IMR-90 (cell line): ENCODE measurements at regions not wholly inside any gene's neighbourhood (a gene's known extent, or its start where the extent isn't known, plus 50 kb on each side); places are given as distances from the start of the nearest gene placed in this dataset.
"Not testable (repeated sequence)": the region's sequence is repeated elsewhere in the genome, so short reads cannot be mapped to it uniquely, and the experiment has no call there.

Experiments used
- ATAC-seq: fragments of 200-7000 bp; cut with Tn5 transposase; 2 replicates; pipeline ENCODE4 v1.9.1; 2020; ENCODE audit warnings: low read depth, mild to moderate bottlenecking, moderate library complexity
- BruUV-seq: library from RNA; stranded (reverse); fragments of 400-500 nt; replicated peaks from 2 replicates; lab custom pipeline; 2021; lab: Mats Ljungman, UMichigan
- CTCF ChIA-PET: fragments of 300-600 bp; formaldehyde crosslinking; extraction: SDS; loops from one replicate; lab custom pipeline; 2021; ENCODE audit warnings: antibody characterized with exemption; lab: Yijun Ruan, JAX
- POLR2A ChIA-PET: fragments of 300-600 bp; sonication (Branson Sonifier 250); formaldehyde crosslinking; loops from one replicate; lab custom pipeline; 2022; ENCODE audit warnings: antibody characterized with exemption; ENCODE audit not compliant: unreplicated experiment; lab: Charles Lee
- DNase-seq: peaks from one replicate; pipeline ENCODE4 v3.0.0; 2013
- H2AFZ ChIP-seq: replicated peaks from 2 replicates; pipeline ENCODE3; 2013; ENCODE audit warnings: low read length, mild to moderate bottlenecking; ENCODE audit not compliant: poor library complexity
- H2AK5ac ChIP-seq: 2 replicates; pipeline ENCODE4 v1.6.1; 2013; ENCODE audit warnings: low read depth, low read length, inconsistent platforms
- H2AK9ac ChIP-seq: replicated peaks from 2 replicates; pipeline ENCODE3; 2013; ENCODE audit warnings: mild to moderate bottlenecking, low read depth, low read length, moderate library complexity; ENCODE audit not compliant: poor library complexity
- H2BK120ac ChIP-seq: 2 replicates; pipeline ENCODE4 v1.6.1; 2013; ENCODE audit warnings: low read depth, low read length, inconsistent platforms
- H2BK15ac ChIP-seq: 3 replicates; pipeline ENCODE4 v1.6.1; 2013; ENCODE audit warnings: low read depth, low read length, inconsistent platforms
- H2BK20ac ChIP-seq: 2 replicates; pipeline ENCODE4 v1.6.1; 2013; ENCODE audit warnings: low read depth, mild to moderate bottlenecking, inconsistent platforms, low read length, moderate library complexity
- H2BK5ac ChIP-seq: 2 replicates; pipeline ENCODE4 v1.6.1; 2013; ENCODE audit warnings: mild to moderate bottlenecking, low read depth, low read length, inconsistent platforms; ENCODE audit not compliant: poor library complexity, severe bottlenecking
- H3K14ac ChIP-seq: replicated peaks from 2 replicates; pipeline ENCODE4 v1.6.1; 2013; ENCODE audit warnings: low read depth, low read length, inconsistent platforms
- H3K18ac ChIP-seq: 2 replicates; pipeline ENCODE4 v1.6.1; 2013; ENCODE audit warnings: low read depth, low read length, control low read depth
- H3K23ac ChIP-seq: 2 replicates; pipeline ENCODE4 v1.6.1; 2013; ENCODE audit warnings: low read depth, low read length, inconsistent platforms
- H3K27ac ChIP-seq: 2 replicates; pipeline ENCODE4 v1.5.1; 2013; ENCODE audit warnings: mild to moderate bottlenecking, control low read depth, low read length; ENCODE audit not compliant: insufficient read depth
- H3K27me3 ChIP-seq: 2 replicates; pipeline ENCODE4 v1.6.1; 2013; ENCODE audit warnings: low read length; ENCODE audit not compliant: control insufficient read depth, insufficient read depth
- H3K36me3 ChIP-seq: 2 replicates; pipeline ENCODE4 v1.6.1; 2013; ENCODE audit warnings: low read length, mixed read lengths; ENCODE audit not compliant: control insufficient read depth, insufficient read depth
- H3K4ac ChIP-seq: 2 replicates; pipeline ENCODE4 v1.6.1; 2013; ENCODE audit warnings: low read depth, low read length, inconsistent platforms
- H3K4me1 ChIP-seq: 2 replicates; pipeline ENCODE4 v1.6.1; 2013; ENCODE audit warnings: low read length, mixed read lengths; ENCODE audit not compliant: control insufficient read depth, insufficient read depth
- H3K4me2 ChIP-seq: 2 replicates; pipeline ENCODE4 v1.6.1; 2013; ENCODE audit warnings: low read depth, mild to moderate bottlenecking, control low read depth, low read length, moderate library complexity
- H3K4me3 ChIP-seq: 2 replicates; pipeline ENCODE4 v1.5.1; 2013; ENCODE audit warnings: low read depth, mild to moderate bottlenecking, control low read depth, low read length, moderate library complexity; ENCODE audit not compliant: insufficient read depth
- H3K56ac ChIP-seq: 2 replicates; pipeline ENCODE4 v1.6.1; 2013; ENCODE audit warnings: low read length, inconsistent platforms; ENCODE audit not compliant: insufficient read depth; ENCODE audit errors: extremely low read depth
- H3K79me1 ChIP-seq, 2 experiments: 2 replicates each; pipeline ENCODE4 v1.6.1; 2013; ENCODE audit warnings: low read length in 2 of 2, inconsistent platforms in 1 of 2, low read depth in 1 of 2
- H3K9ac ChIP-seq: 2 replicates; pipeline ENCODE4 v1.6.1; 2013; ENCODE audit warnings: low read depth, low read length, control low read depth
- H3K9me1 ChIP-seq: 2 replicates; pipeline ENCODE4 v1.6.1; 2013; ENCODE audit warnings: low read length, inconsistent platforms; ENCODE audit not compliant: insufficient read depth
- H3K9me3 ChIP-seq: 2 replicates; pipeline ENCODE4 v1.6.1; 2013; ENCODE audit warnings: low read length; ENCODE audit not compliant: control insufficient read depth, insufficient read depth
- H4K20me1 ChIP-seq: 2 replicates; pipeline ENCODE4 v1.6.1; 2013; ENCODE audit warnings: low read length, inconsistent platforms; ENCODE audit not compliant: insufficient read depth
- H4K5ac ChIP-seq: 2 replicates; pipeline ENCODE4 v1.6.1; 2013; ENCODE audit warnings: mild to moderate bottlenecking, low read depth, low read length, control low read depth
- H4K8ac ChIP-seq, 2 experiments: 2 replicates each; pipeline ENCODE4 v1.6.1; 2013; ENCODE audit warnings: low read depth in 2 of 2, low read length in 2 of 2, control low read depth in 1 of 2, inconsistent platforms in 1 of 2
- H4K91ac ChIP-seq: 2 replicates; pipeline ENCODE4 v1.6.1; 2013; ENCODE audit warnings: low read depth, low read length, inconsistent platforms; ENCODE audit not compliant: insufficient read depth
- CEBPB ChIP-seq: IDR thresholded peaks from 2 replicates; pipeline ENCODE4 v1.6.1; 2012; ENCODE audit warnings: low read depth, low read length, improper control_type of control experiment
- CHD1 ChIP-seq: IDR thresholded peaks from 2 replicates; pipeline ENCODE4 v1.6.1; 2012; ENCODE audit warnings: low read depth, low read length, improper control_type of control experiment
- MAFK ChIP-seq: IDR thresholded peaks from 2 replicates; pipeline ENCODE4 v1.6.1; 2012; ENCODE audit warnings: low read depth, low read length, improper control_type of control experiment
- POLR2A ChIP-seq: IDR thresholded peaks from 2 replicates; pipeline ENCODE4 v1.6.1; 2012; ENCODE audit warnings: mild to moderate bottlenecking, low read depth, low read length
- WGBS, 2 experiments: methylation state at CpG; one replicate each; pipeline versions ENCODE4 v1.1.5 to v1.1.7; 2013; ENCODE audit warnings: missing lambda C conversion rate in 2 of 2; ENCODE audit not compliant: insufficient read length in 1 of 2; ENCODE audit errors: extremely low coverage in 2 of 2; 5-methylcytosine and 5-hydroxymethylcytosine counted together
- dilution Hi-C: fragments of 300-500 bp; cut with HindIII; formaldehyde crosslinking; loops from one replicate; pipeline ENCODE4 v1.14.3; 2018; ENCODE audit warnings: low sequenced_read_pairs; ENCODE audit not compliant: unreplicated experiment
- in situ Hi-C: fragments of 300-500 bp; cut with MboI; formaldehyde crosslinking; loops from 3 replicates; pipeline ENCODE4 v1.14.3; 2019; ENCODE audit warnings: low sequenced_read_pairs, inconsistent platforms, mixed read lengths
- intact Hi-C: fragments of 100-400 bp; cut with micrococcal nuclease; formaldehyde crosslinking; loops from 2 replicates; pipeline ENCODE4 v1.10.0; 2022
- TF ChIP-seq, protein P1 (sequence below): fragments of 150-350 bp; IDR thresholded peaks from 2 replicates; pipeline ENCODE4 v1.6.1; 2017; ENCODE audit warnings: mild to moderate bottlenecking, antibody characterized with exemption, low read length, low read depth

DNA sequence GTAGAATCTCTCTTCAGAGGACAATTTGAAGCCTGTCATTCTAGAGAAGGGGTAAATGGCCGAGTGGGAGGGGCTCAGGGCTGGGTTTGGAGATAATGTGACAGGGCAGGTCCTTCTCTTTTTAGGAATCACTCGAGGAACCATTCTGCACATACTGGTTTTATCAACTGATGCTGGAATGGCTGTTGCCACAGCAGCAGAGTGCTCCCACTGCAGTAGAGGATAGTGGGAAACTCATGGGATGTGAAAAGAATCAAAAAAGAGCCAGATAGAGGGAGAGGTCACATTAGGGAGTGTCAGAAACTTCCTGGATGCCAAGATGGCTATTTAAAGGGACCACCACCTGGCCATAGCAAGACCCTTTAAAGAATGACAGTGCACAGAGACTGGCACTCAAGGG, 105.3 kb downstream of the NAV1 start:
- Histone ChIP-seq H4K20me1 (peaks cover 6% of the 10 kb centered on the region), H2AK5ac (peak overlapping the region; percentile 11; the same call in 1 of the 2 replicates), H3K27ac (no peak overlapping the region), H3K4me1 (peaks cover 34% of the 10 kb centered on the region), H3K9me3 (no peaks in the 10 kb centered on the region), H3K23ac (0 out of 2 replicates have a peak overlapping the region, but pooled peaks have one; percentile 6), H4K91ac (0 out of 2 replicates have a peak overlapping the region, but pooled peaks have one; percentile 17), H3K14ac (0 out of 2 replicates have a peak overlapping the region, but pooled peaks have one; percentile 25), H3K4ac (peak overlapping the region; percentile 12), H2BK5ac (no peak overlapping the region), H3K9ac (no peak overlapping the region), H3K4me2 (no peak overlapping the region), H2BK120ac (peak overlapping the region; percentile 16; the same call in 1 of the 2 replicates), H3K36me3 (peaks cover 2% of the 10 kb centered on the region), H2BK15ac (peak overlapping the region; percentile 42; the same call in 1 of the 3 replicates), H2BK20ac (peak overlapping the region; percentile 33; the same call in 1 of the 2 replicates), H3K79me1 (peaks cover 38 to 71% of the 10 kb centered on the region in 2 experiments), H4K8ac (peak overlapping the region in 1 of 2 experiments; percentile 17; a peak in 1 of 4 replicates), H2AK9ac (no peak overlapping the region), H3K56ac (no peak overlapping the region), H3K27me3 (no peaks in the 10 kb centered on the region), H3K9me1 (peaks cover 30% of the 10 kb centered on the region), H3K4me3 (no peak overlapping the region), H2AFZ (no peak overlapping the region), H4K5ac (no peak overlapping the region), H3K18ac (no peak overlapping the region)
- no TSS peak for BruUV-seq
- no peak for ATAC-seq
- in situ Hi-C loops (no loop called here), intact Hi-C loops (no loop called here), dilution Hi-C loops (no loop called here)
- ChIA-PET POLR2A (no interaction called here), CTCF (no interaction called here)
- WGBS, 2 experiments = no CpG with 5 or more reads among the region's 2 CpGs
- no peak for DNase-seq
- TF ChIP-seq CHD1 (no peak), POLR2A (no peak), MAFK (no peak), CEBPB (no peak)
- TF ChIP-seq, protein P1, sequence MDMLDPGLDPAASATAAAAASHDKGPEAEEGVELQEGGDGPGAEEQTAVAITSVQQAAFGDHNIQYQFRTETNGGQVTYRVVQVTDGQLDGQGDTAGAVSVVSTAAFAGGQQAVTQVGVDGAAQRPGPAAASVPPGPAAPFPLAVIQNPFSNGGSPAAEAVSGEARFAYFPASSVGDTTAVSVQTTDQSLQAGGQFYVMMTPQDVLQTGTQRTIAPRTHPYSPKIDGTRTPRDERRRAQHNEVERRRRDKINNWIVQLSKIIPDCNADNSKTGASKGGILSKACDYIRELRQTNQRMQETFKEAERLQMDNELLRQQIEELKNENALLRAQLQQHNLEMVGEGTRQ = no peak

DNA sequence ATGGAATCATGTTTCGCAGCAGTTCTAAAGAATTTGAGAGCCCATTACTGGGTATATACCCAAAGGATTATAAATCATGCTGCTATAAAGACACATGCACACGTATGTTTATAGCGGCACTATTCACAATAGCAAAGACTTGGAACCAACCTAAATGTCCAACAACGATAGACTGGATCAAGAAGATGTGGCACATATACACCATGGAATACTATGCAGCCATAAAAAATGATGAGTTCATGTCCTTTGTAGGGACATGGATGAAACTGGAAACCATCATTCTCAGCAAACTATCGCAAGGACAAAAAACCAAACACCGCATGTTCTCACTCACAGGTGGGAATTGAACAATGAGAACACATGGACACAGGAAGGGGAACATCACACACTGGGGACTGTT, 106.1 kb downstream of the NAV1 start:
- H3K4ac ChIP-seq, H3K27me3 ChIP-seq, H4K91ac ChIP-seq, BruUV-seq, H3K9me3 ChIP-seq, H3K27ac ChIP-seq, H4K8ac ChIP-seq, H2AK5ac ChIP-seq, H2AFZ ChIP-seq, dilution Hi-C loops, H3K4me3 ChIP-seq, H2BK120ac ChIP-seq, H3K23ac ChIP-seq, H2AK9ac ChIP-seq, H3K9ac ChIP-seq, DNase-seq, H3K18ac ChIP-seq, H3K14ac ChIP-seq, H3K36me3 ChIP-seq, H2BK5ac ChIP-seq, POLR2A ChIA-PET, H3K4me2 ChIP-seq, ATAC-seq, H4K5ac ChIP-seq, H2BK20ac ChIP-seq, H3K56ac ChIP-seq, H2BK15ac ChIP-seq, CTCF ChIA-PET: not testable (repeated sequence)
- H3K9me1 ChIP-seq = peaks cover 24% of the 10 kb centered on the region
- H4K20me1 ChIP-seq = peaks cover 14% of the 10 kb centered on the region
- WGBS, 2 experiments = no CpG with 5 or more reads among the region's 6 CpGs
- intact Hi-C loops (loop anchor here (5.0 kb wide), 1 partner anchor 147 kb away; no protein-coding TSS in a partner anchor), in situ Hi-C loops (loop anchor here (5.0 kb wide), 1 partner anchor 83 kb away; no protein-coding TSS in a partner anchor)
- H3K4me1 ChIP-seq = peaks cover 26% of the 10 kb centered on the region
- peaks cover 33 to 71% of the 10 kb centered on the region in 2 experiments for H3K79me1 ChIP-seq
